Panc1 (cell line): ENCODE measurements at regions not wholly inside any gene's neighbourhood (a gene's known extent, or its start where the extent isn't known, plus 50 kb on each side); places are given as distances from the start of the nearest gene placed in this dataset.

Source experiments
- ATAC-seq: fragments of 200-7000 bp; cut with Tn5 transposase; 2 replicates; pipeline ENCODE4 v1.9.1; 2020; ENCODE audit warnings: mild to moderate bottlenecking, moderate library complexity
- BruUV-seq: library from RNA; stranded (reverse); fragments of 400-500 nt; replicated peaks from 2 replicates; lab custom pipeline; 2021; lab: Mats Ljungman, UMichigan
- CTCF ChIA-PET: fragments of 300-600 bp; sonication (Branson Sonifier 250); formaldehyde crosslinking; loops from one replicate; lab custom pipeline; 2022; ENCODE audit warnings: antibody characterized with exemption; lab: Charles Lee
- POLR2A ChIA-PET: fragments of 300-600 bp; sonication (Branson Sonifier 250); formaldehyde crosslinking; loops from one replicate; lab custom pipeline; 2022; ENCODE audit warnings: antibody characterized with exemption; lab: Charles Lee
- DNase-seq: peaks from one replicate; pipeline ENCODE4 v3.0.0-alpha.2; 2010; ENCODE audit warnings: low read depth, low spot score
- H3K27ac ChIP-seq: 2 replicates; pipeline ENCODE4 v1.5.1; 2011; ENCODE audit warnings: mild to moderate bottlenecking, low read length, inconsistent platforms
- H3K27me3 ChIP-seq: fragments of 200-500 bp; sonication (Bioruptor generic); 2 replicates; pipeline ENCODE4 v1.6.0; 2014; ENCODE audit warnings: low read length, inconsistent platforms; ENCODE audit not compliant: control insufficient read depth, insufficient read depth
- H3K36me3 ChIP-seq: fragments of 200-500 bp; sonication (Bioruptor generic); 2 replicates; pipeline ENCODE4 v1.5.1; 2014; ENCODE audit warnings: inconsistent platforms, mild to moderate bottlenecking, low read length, moderate library complexity; ENCODE audit not compliant: control insufficient read depth, insufficient read depth
- H3K4me1 ChIP-seq: 2 replicates; pipeline ENCODE4 v1.5.1; 2011; ENCODE audit warnings: inconsistent platforms, mild to moderate bottlenecking, low read length, moderate library complexity; ENCODE audit not compliant: control insufficient read depth, insufficient read depth
- H3K4me3 ChIP-seq, 2 experiments: 2 replicates each; pipeline ENCODE4 v1.5.1; 2011 to 2012; ENCODE audit warnings: low read depth in 2 of 2, low read length in 2 of 2, mild to moderate bottlenecking in 2 of 2, inconsistent platforms in 1 of 2, moderate library complexity in 1 of 2
- H3K9me3 ChIP-seq: fragments of 200-500 bp; sonication (Bioruptor generic); 2 replicates; pipeline ENCODE4 v1.5.1; 2014; ENCODE audit warnings: low read depth, mild to moderate bottlenecking, inconsistent platforms, low read length, moderate library complexity; ENCODE audit not compliant: control insufficient read depth, insufficient read depth
- POLR2AphosphoS5 ChIP-seq: IDR thresholded peaks from 2 replicates; pipeline ENCODE4 v1.6.1; 2012; ENCODE audit warnings: mild to moderate bottlenecking, low read depth, low read length, moderate library complexity
- SIN3A ChIP-seq: IDR thresholded peaks from 2 replicates; pipeline ENCODE4 v1.6.1; 2012; ENCODE audit warnings: low read depth, mild to moderate bottlenecking, low read length, moderate library complexity, borderline replicate concordance; ENCODE audit not compliant: insufficient read depth
- TCF7L2 ChIP-seq: IDR thresholded peaks from 2 replicates; pipeline ENCODE4 v1.6.1; 2011; ENCODE audit warnings: mild to moderate bottlenecking, low read depth, low read length, inconsistent platforms
- in situ Hi-C: cut with HindIII; loops from 2 replicates; pipeline ENCODE4 v1.10.0; 2016; ENCODE audit warnings: low sequenced_read_pairs, low pct_unique_long_range_greater_than_20kb
- intact Hi-C: fragments of 100-400 bp; cut with micrococcal nuclease; formaldehyde crosslinking; loops from one replicate; pipeline ENCODE4 v1.10.0; 2022; ENCODE audit not compliant: unreplicated experiment
- TF ChIP-seq, protein P1 (sequence below): fragments of 450-650 bp; IDR thresholded peaks from 2 replicates; pipeline ENCODE4 v1.5.1; 2017; ENCODE audit warnings: mild to moderate bottlenecking
- TF ChIP-seq, protein P2 (sequence below), 2 experiments: IDR thresholded peaks; 2 replicates each; pipeline ENCODE4 v1.6.1; 2011 to 2012; ENCODE audit warnings: low read depth in 2 of 2, control low read depth in 1 of 2, low read length in 1 of 2, mild to moderate bottlenecking in 1 of 2, moderate library complexity in 1 of 2; ENCODE audit not compliant: insufficient read depth in 1 of 2

DNA sequence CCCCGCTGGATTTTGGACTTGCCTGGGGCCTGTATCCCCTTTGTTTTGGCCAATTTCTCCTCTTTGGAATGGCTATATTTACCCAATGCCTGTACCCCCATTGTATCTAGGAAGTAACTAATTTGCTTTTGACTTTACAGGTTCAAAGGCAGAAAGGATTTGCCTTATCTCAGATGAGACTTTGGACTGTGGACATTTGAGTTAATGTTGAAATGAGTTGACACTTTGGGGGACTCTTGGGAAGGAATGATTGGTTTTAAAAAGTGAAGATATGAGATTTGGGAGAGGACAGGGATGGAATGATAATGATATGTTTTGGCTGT, 1220.3 kb upstream of the CITED2 start:
- no peak for TF ChIP-seq POLR2AphosphoS5
- no peak for TF ChIP-seq SIN3A
- TF ChIP-seq, protein P1, sequence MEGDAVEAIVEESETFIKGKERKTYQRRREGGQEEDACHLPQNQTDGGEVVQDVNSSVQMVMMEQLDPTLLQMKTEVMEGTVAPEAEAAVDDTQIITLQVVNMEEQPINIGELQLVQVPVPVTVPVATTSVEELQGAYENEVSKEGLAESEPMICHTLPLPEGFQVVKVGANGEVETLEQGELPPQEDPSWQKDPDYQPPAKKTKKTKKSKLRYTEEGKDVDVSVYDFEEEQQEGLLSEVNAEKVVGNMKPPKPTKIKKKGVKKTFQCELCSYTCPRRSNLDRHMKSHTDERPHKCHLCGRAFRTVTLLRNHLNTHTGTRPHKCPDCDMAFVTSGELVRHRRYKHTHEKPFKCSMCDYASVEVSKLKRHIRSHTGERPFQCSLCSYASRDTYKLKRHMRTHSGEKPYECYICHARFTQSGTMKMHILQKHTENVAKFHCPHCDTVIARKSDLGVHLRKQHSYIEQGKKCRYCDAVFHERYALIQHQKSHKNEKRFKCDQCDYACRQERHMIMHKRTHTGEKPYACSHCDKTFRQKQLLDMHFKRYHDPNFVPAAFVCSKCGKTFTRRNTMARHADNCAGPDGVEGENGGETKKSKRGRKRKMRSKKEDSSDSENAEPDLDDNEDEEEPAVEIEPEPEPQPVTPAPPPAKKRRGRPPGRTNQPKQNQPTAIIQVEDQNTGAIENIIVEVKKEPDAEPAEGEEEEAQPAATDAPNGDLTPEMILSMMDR: no peak
- TF ChIP-seq TCF7L2: no peak
- TF ChIP-seq, protein P2, sequence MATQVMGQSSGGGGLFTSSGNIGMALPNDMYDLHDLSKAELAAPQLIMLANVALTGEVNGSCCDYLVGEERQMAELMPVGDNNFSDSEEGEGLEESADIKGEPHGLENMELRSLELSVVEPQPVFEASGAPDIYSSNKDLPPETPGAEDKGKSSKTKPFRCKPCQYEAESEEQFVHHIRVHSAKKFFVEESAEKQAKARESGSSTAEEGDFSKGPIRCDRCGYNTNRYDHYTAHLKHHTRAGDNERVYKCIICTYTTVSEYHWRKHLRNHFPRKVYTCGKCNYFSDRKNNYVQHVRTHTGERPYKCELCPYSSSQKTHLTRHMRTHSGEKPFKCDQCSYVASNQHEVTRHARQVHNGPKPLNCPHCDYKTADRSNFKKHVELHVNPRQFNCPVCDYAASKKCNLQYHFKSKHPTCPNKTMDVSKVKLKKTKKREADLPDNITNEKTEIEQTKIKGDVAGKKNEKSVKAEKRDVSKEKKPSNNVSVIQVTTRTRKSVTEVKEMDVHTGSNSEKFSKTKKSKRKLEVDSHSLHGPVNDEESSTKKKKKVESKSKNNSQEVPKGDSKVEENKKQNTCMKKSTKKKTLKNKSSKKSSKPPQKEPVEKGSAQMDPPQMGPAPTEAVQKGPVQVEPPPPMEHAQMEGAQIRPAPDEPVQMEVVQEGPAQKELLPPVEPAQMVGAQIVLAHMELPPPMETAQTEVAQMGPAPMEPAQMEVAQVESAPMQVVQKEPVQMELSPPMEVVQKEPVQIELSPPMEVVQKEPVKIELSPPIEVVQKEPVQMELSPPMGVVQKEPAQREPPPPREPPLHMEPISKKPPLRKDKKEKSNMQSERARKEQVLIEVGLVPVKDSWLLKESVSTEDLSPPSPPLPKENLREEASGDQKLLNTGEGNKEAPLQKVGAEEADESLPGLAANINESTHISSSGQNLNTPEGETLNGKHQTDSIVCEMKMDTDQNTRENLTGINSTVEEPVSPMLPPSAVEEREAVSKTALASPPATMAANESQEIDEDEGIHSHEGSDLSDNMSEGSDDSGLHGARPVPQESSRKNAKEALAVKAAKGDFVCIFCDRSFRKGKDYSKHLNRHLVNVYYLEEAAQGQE (IDR thresholded peaks at IDR 0.05; ENCODE audit: insufficient read depth in 1 of 2, low read depth in 2 of 2, low read length in 1 of 2): no peak
- Histone ChIP-seq H3K27me3 (no peaks in the 10 kb centered on the region), H3K27ac (no peak overlapping the region), H3K4me3 (no peak overlapping the region), H3K36me3 (no peaks in the 10 kb centered on the region), H3K4me1 (no peaks in the 10 kb centered on the region), H3K9me3 (0 out of 2 replicates have a peak, but pooled peaks cover 3% of the 10 kb centered on the region)
- BruUV-seq: no TSS peak
- no peak for ATAC-seq
- ChIA-PET POLR2A (no interaction called here), CTCF (no interaction called here)
- in situ Hi-C loops: no loop called here
- intact Hi-C loops: no loop called here
- no peak for DNase-seq

DNA sequence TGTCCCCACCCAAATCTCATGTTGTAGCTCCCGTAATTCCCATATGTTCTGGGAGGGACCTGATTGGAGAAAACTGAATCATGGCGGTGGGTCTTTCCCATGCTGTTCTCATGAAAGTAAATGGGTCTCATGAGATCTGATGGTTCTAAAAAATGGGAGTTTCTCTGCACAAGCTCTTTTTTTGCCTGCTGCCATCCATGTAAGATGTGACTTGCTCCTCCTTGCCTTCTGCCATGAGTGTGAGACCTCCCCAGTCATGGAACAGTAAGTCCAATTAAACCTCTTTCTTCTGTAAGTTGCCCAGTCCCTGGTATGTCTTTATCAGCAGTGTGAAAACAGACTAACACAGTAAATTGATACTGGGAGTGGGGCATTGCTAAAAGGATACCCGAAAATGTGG, 1218.4 kb upstream of the CITED2 start:
- in situ Hi-C loops: no loop called here
- BruUV-seq: no TSS peak
- DNase-seq: no peak
- no peak for ATAC-seq
- CTCF ChIA-PET: no interaction called here
- H3K4me3 ChIP-seq: no peak overlapping the region
- no peak for TF ChIP-seq TCF7L2
- H3K36me3 ChIP-seq: no peaks in the 10 kb centered on the region
- no peak overlapping the region for H3K27ac ChIP-seq
- H3K27me3 ChIP-seq: no peaks in the 10 kb centered on the region
- no peaks in the 10 kb centered on the region for H3K4me1 ChIP-seq
- 0 out of 2 replicates have a peak, but pooled peaks cover 5% of the 10 kb centered on the region for H3K9me3 ChIP-seq
- intact Hi-C loops: no loop called here
- POLR2A ChIA-PET: no interaction called here

DNA sequence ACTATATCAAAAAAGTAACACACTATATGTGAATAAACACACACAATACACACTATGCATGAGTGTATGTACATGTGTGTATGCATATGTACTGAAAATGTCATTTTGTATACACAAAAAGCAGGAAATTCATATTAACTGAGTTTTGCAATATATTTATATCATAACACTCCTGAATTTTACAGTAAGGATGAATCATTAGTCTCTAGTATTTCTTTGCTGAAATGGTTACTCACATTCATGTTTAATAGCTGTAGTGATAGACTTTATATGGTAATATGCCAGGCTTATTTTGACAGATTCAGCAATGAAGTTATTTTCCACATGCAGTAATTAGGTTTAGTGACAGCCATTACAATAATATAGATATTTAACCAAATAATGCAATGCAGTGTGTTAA, 1216.2 kb upstream of the CITED2 start:
- no TSS peak for BruUV-seq
- no peak overlapping the region for H3K4me3 ChIP-seq
- no peak for DNase-seq

More for the DNA sequence above, 1216.2 kb upstream of the CITED2 start:
- no peaks in the 10 kb centered on the region for H3K4me1 ChIP-seq
- CTCF ChIA-PET: no interaction called here
- ATAC-seq: no peak
- intact Hi-C loops (no loop called here), in situ Hi-C loops (no loop called here)
- H3K27ac ChIP-seq: no peak overlapping the region
- no peaks in the 10 kb centered on the region for H3K27me3 ChIP-seq
- H3K36me3 ChIP-seq: no peaks in the 10 kb centered on the region
- TF ChIP-seq, protein P2 (IDR thresholded peaks at IDR 0.05; ENCODE audit: insufficient read depth in 1 of 2, low read depth in 2 of 2, low read length in 1 of 2): no peak
- TF ChIP-seq TCF7L2: no peak
- no peak for TF ChIP-seq POLR2AphosphoS5
- TF ChIP-seq, protein P1: no peak
- TF ChIP-seq SIN3A: no peak
- POLR2A ChIA-PET: interaction anchor here (0.6 kb wide), 1 partner anchor 216 kb away, joined by 6 read pairs; no protein-coding TSS in a partner anchor
- H3K9me3 ChIP-seq: 0 out of 2 replicates have a peak, but pooled peaks cover 5% of the 10 kb centered on the region
